ENCODE measurements at regions not wholly inside any gene's neighbourhood (a gene's known extent, or its start where the extent isn't known, plus 50 kb on each side); places are given as distances from the start of the nearest gene placed in this dataset.

- no peak for DNase-seq (ENCODE audit: low read depth in 4 of 4, low spot score in 3 of 4)
Observed at GRCh38 chr13:33369073-33369472, 83.5 kb upstream of the STARD13 start.

GRCh38 chr13:33372251-33372919 is 86.8 kb upstream of the STARD13 start:
- no peak for DNase-seq (ENCODE audit: low read depth in 4 of 4, low spot score in 3 of 4)

GRCh38 chr13:33373624-33374023 is 88.1 kb upstream of the STARD13 start:
- no peak for DNase-seq (ENCODE audit: low read depth in 4 of 4, low spot score in 3 of 4)

DNA sequence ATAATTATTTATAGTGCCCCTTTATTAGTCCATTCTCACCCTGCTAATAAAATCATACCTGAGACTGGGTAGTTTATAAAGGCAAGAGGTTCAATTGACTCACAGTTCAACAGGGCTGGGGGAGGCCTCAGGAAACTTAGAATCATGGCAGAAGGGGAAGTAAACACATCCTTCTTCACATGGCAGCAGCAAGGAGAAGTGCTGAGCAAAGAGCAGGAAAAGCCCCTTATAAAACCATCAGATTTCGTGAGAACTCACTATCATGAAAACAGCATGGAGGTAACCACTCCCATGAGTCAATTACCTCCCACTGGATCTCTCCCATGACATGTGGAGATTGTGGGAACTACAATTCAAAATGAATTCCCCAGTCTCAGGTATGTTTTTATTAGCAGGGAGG is 89.9 kb upstream of the STARD13 start:
- DNase-seq (ENCODE audit: low read depth in 4 of 4, low spot score in 3 of 4) = no peak

DNA sequence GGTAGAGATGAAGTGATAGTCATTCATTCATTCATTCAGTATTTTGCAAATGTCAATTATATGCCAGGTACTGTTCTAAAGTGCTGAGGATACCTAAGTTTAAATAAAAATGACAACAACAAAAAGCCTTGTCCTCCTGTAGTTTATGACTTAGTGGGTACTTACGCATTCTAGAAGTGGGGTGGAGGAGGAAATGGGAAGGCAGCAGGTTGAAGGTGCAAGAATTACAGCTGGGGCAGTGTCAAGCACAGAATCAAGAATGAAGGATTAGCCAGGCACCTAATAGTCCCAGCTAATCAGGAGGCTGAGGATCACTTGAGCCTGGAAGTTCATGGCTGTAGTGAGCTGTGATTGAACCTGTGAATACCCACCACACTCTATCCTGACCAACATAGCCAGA is 90.7 kb upstream of the STARD13 start:
- no peak for DNase-seq (ENCODE audit: low read depth in 4 of 4, low spot score in 3 of 4)

DNA sequence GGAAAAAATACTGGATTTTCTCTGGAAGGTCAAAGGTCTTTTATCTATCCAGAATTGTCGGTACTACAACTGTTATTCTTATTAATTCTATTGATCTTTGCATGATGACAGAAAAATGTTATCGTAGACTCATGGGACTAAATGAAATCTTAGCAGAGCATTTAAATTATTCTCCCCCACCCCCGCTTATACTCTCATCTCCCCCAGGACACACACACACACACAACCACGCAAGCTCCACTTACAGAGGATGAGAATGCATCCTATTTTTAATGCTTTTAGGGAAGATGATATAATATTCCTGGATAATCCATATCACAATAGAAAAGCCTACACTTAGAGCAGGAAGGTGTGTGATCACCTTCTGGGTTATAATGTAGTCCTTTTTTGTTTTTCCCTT is 91.9 kb upstream of the STARD13 start:
- DNase-seq (ENCODE audit: low read depth in 4 of 4, low spot score in 3 of 4) = no peak

- no peak for DNase-seq (ENCODE audit: low read depth in 4 of 4, low spot score in 3 of 4)
Observed at GRCh38 chr13:33377825-33378224, 92.3 kb upstream of the STARD13 start.

DNA sequence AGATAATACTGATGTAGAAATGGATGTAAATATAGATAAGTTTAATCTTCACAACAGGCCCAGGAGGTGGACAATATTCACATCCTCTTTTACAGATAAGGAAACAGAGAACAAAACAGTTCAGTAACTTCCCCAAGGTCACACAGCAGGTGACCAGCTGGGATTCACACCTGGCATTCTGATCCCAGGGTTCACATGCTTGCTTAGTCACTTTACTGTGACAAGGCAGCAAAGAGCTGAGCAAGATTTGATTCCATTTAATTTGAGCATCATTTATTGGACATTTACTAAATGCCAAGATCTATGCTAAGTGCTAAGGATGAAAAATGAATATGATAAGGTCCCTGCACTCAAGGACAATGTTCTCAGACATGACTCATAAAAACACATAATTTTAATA is 94.1 kb upstream of the STARD13 start:
- no peak for DNase-seq (ENCODE audit: low read depth in 4 of 4, low spot score in 3 of 4)

- no peak for DNase-seq (ENCODE audit: low read depth in 4 of 4, low spot score in 3 of 4)
Observed at GRCh38 chr13:33380487-33381079, 95.0 kb upstream of the STARD13 start.

DNA sequence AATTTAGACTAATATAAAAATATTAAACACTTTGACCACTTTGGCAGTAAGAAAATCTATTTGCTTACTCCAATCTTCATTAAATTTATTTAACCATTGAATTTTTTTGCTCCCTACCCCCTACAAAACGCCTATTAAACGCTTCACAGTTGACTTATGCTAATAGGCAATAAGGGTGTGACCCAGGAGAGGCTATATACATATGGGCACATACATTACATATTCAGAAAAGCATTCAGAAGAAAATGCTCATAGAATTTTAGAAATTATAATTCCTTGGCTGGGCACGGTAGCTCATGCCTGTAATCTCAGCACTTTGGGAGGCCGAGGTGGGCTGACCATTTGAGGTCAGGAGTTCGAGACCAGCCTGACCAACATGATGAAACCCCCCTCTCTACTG is 95.6 kb upstream of the STARD13 start:
- no peak for DNase-seq (ENCODE audit: low read depth in 4 of 4, low spot score in 3 of 4)

- DNase-seq (ENCODE audit: low read depth in 4 of 4, low spot score in 3 of 4) = no peak
Observed at GRCh38 chr13:33381906-33382305, 96.4 kb upstream of the STARD13 start.

DNA sequence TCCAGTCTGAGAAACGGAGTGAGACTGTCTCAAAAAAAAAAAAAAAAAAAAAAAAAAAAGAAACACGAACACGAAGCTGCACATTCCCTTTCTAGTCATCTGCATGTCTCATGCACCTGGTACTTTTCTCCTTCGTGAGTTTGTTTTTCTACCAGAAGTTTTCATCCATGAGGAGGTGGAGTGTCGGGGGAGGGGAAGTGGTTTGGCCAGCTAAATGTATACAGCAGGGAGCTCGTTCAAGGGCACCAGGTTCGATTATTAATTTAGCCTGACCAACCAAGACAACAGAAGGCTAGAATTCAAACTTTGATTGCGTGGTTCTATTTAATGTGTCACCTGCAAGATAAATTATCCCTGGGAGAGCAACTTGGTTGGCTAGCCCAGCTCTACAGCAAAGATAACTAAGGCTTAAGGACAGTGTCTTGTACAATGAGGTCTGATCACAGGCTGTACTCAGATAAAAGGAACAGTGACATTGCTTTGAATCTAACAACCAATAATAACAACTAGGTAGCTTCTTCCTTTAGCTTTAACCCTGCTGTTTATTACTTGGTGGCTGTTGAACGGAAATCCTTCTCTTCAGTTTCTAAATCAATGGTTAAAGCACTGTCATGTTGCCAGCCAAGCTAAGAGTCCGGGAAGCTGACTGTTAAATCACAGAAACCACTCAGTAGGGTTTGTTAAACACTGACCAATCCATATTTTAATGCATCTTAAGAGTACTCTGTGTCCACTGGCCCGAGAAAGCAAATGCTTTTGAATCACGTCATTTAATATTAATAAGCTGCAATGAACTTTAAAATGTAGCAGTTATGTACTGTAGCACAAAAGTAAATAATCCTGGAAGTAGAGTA is 98.4 kb upstream of the STARD13 start:
- no peak for DNase-seq (ENCODE audit: low read depth in 4 of 4, low spot score in 3 of 4)

DNA sequence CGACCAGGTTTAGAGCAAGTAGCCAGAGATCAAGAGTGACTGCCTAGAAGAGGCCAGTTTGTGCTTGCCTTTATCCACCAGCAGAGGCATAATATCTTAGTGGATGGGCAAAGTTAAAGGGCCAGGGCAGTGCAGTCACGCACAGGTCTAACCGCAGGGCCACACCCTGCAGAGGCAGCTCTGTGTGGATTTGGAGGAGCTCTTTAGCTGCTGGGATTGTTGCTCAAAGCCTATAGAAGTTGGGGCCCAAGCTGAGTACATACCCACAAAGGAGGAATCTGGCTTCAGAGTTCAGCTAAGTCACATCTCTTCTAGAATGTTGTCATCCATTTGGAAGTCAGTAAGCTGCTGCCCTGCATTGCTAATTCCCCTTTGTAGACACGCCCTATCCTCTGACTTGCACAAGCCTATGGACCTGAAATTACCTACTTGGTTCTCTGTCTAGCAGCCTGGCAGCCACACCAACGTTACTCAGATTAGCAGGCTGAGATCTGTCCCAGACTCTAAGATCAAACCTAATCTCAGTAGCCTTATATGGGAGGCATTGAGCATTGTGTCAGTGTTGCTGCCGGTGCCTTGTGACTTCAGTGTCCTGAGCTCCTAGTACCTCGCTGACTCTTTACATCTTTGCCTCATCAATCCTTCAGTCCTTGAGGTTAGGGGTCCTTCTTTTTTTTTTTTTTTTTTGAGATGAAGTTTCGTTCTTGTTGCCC is 102.9 kb upstream of the STARD13 start:
- no peak for DNase-seq (ENCODE audit: low read depth in 4 of 4, low spot score in 3 of 4)

GRCh38 chr13:33392794-33393405 is 107.3 kb upstream of the STARD13 start:
- DNase-seq (ENCODE audit: low read depth in 4 of 4, low spot score in 3 of 4) = no peak

GRCh38 chr13:33394294-33394932 is 108.9 kb upstream of the STARD13 start:
- no peak for DNase-seq (ENCODE audit: low read depth in 4 of 4, low spot score in 3 of 4)

- no peak for DNase-seq (ENCODE audit: low read depth in 4 of 4, low spot score in 3 of 4)
Observed at GRCh38 chr13:33401238-33401637, 115.7 kb upstream of the STARD13 start.

DNA sequence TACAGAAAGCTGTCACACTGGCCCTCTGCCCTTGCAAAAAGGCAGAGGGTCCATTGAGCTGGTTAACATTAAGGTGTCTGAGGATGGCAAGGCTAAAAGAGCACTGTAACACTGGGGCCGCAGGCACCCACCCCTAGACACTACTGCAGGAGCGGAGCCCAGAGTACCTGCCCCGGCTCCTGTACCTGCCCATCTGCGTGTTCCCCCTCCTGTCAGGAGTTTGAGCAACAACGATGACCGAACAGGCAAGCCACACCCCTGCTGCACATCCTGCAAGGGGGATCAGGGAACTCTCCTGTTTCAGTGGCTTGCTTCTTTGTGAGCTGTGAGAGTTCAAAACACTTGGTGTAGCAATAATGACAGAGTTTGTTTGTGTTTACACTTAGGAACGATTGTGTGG is 117.4 kb upstream of the STARD13 start:
- DNase-seq (ENCODE audit: low read depth in 4 of 4, low spot score in 3 of 4) = no peak

- DNase-seq (ENCODE audit: low read depth in 4 of 4, low spot score in 3 of 4) = no peak
Observed at GRCh38 chr13:33403807-33404362, 118.3 kb upstream of the STARD13 start.

GRCh38 chr13:33405371-33405770 is 119.8 kb upstream of the STARD13 start:
- DNase-seq (ENCODE audit: low read depth in 4 of 4, low spot score in 3 of 4) = no peak
